Lung (tissue), 11 donors: ENCODE measurements at regions not wholly inside any gene's neighbourhood (a gene's known extent, or its start where the extent isn't known, plus 50 kb on each side); places are given as distances from the start of the nearest gene placed in this dataset.

Source experiments
- ATAC-seq: fragments of 200-7000 bp; cut with Tn5 transposase; one replicate; pipeline ENCODE4 v1.9.1; 2020; ENCODE audit warnings: moderate number of reproducible peaks; ENCODE audit not compliant: insufficient read depth, low FRiP score
- DNase-seq, 3 donors: peaks; one replicate each; pipeline ENCODE4 v3.0.0-alpha.2; 2013 to 2017
- H3K27ac ChIP-seq, 2 donors: one replicate each; pipeline ENCODE4 v1.5.1; 2013; ENCODE audit warnings: mild to moderate bottlenecking in 2 of 2, moderate library complexity in 2 of 2, control low read depth in 1 of 2, inconsistent platforms in 1 of 2, low read depth in 1 of 2, low read length in 1 of 2
- H3K27me3 ChIP-seq, 3 donors: one replicate each; pipeline ENCODE4 v1.5.1; 2013; ENCODE audit warnings: low read length in 2 of 3; ENCODE audit not compliant: control insufficient read depth in 3 of 3, insufficient read depth in 3 of 3
- H3K36me3 ChIP-seq, 4 donors: one replicate each; pipeline ENCODE4 v1.5.1; 2013; ENCODE audit warnings: low read length in 4 of 4, mild to moderate bottlenecking in 1 of 4, moderate library complexity in 1 of 4; ENCODE audit not compliant: control insufficient read depth in 4 of 4, insufficient read depth in 4 of 4
- H3K4me1 ChIP-seq, 5 donors: one replicate each; pipeline ENCODE4 v1.5.1; 2013; ENCODE audit warnings: low read length in 5 of 5, mild to moderate bottlenecking in 2 of 5, moderate library complexity in 1 of 5; ENCODE audit not compliant: control insufficient read depth in 5 of 5, insufficient read depth in 5 of 5
- H3K4me3 ChIP-seq: one replicate; pipeline ENCODE4 v1.5.1; 2013; ENCODE audit warnings: mild to moderate bottlenecking, control low read depth, moderate library complexity
- H3K9ac ChIP-seq, 2 donors: one replicate each; pipeline ENCODE4 v1.5.1; 2013; ENCODE audit warnings: low read length in 2 of 2, control low read depth in 1 of 2; ENCODE audit not compliant: insufficient read depth in 1 of 2
- H3K9me3 ChIP-seq, 4 donors: one replicate each; pipeline ENCODE4 v1.5.1; 2013; ENCODE audit warnings: low read length in 3 of 4, mild to moderate bottlenecking in 1 of 4, moderate library complexity in 1 of 4; ENCODE audit not compliant: control insufficient read depth in 4 of 4, insufficient read depth in 3 of 4
- CTCF ChIP-seq: IDR thresholded peaks from 2 replicates; pipeline ENCODE4 v1.5.1; 2012; ENCODE audit warnings: mild to moderate bottlenecking; ENCODE audit errors: control extremely low read depth, extremely low read depth
- WGBS, 2 donors: extraction: QIAGEN DNeasy Blood & Tissue Kit; methylation state at CpG; one replicate each; pipeline ENCODE4 v1.1.7; 2013; 5-methylcytosine and 5-hydroxymethylcytosine counted together
- donor health status: control.
- donor health status: control.
- donor health status: Bipolar disorder and iron deficiency.
- donor health status: healthy.
- donor health status: DM: yes; HTN: yes; CAD: no.

- H3K36me3 ChIP-seq = no peaks in the 10 kb centered on the region
- no peak overlapping the region for H3K4me3 ChIP-seq
- 73 to 84% methylated on average over 4 of the region's 4 CpGs for WGBS, 2 donors
- DNase-seq (no peak), ATAC-seq (no peak)
- H3K9ac ChIP-seq = no peak overlapping the region
- TF ChIP-seq CTCF = no peak
- H3K4me1 ChIP-seq = no peaks in the 10 kb centered on the region
- H3K27me3 ChIP-seq = no peaks in the 10 kb centered on the region
- no peak overlapping the region for H3K27ac ChIP-seq
- no peaks in the 10 kb centered on the region for H3K9me3 ChIP-seq
These were observed 237.7 kb upstream of the CDH9 start for GRCh38 chr5:27276119-27276518.

- ATAC-seq = no peak
- DNase-seq = no peak
- H3K27me3 ChIP-seq = no peaks in the 10 kb centered on the region
- no peak overlapping the region for H3K9ac ChIP-seq
- WGBS, 2 donors = 80 to 82% methylated on average over 3 of the region's 3 CpGs
- no peak overlapping the region for H3K4me3 ChIP-seq
- no peak for TF ChIP-seq CTCF
- H3K9me3 ChIP-seq = no peaks in the 10 kb centered on the region
- no peak overlapping the region for H3K27ac ChIP-seq
- no peaks in the 10 kb centered on the region for H3K4me1 ChIP-seq
- H3K36me3 ChIP-seq = no peaks in the 10 kb centered on the region
These were observed 237.0 kb upstream of the CDH9 start for GRCh38 chr5:27275345-27275744.

GRCh38 chr5:27269766-27270165 lies 231.4 kb upstream of the CDH9 start:
- TF ChIP-seq CTCF = no peak
- no peaks in the 10 kb centered on the region for H3K27me3 ChIP-seq
- WGBS, 2 donors = 91% methylated on average over 4 of the region's 4 CpGs
- no peaks in the 10 kb centered on the region for H3K36me3 ChIP-seq
- no peaks in the 10 kb centered on the region for H3K4me1 ChIP-seq
- H3K4me3 ChIP-seq = no peak overlapping the region
- H3K9me3 ChIP-seq = peaks cover 0 to 5% (median 1%) of the 10 kb centered on the region in 4 donors
- H3K9ac ChIP-seq = no peak overlapping the region
- H3K27ac ChIP-seq = no peak overlapping the region
- DNase-seq (no peak), ATAC-seq (no peak)

GRCh38 chr5:27267209-27267824 lies 228.9 kb upstream of the CDH9 start:
- Histone ChIP-seq H3K36me3 (no peaks in the 10 kb centered on the region), H3K9me3 (peaks cover 0 to 6% (median 4%) of the 10 kb centered on the region in 4 donors), H3K27ac (no peak overlapping the region), H3K4me1 (no peaks in the 10 kb centered on the region), H3K4me3 (no peak overlapping the region), H3K9ac (no peak overlapping the region), H3K27me3 (no peaks in the 10 kb centered on the region)
- 94 to 95% methylated on average over 26 to 27 of the region's 27 CpGs for WGBS, 2 donors
- ATAC-seq (no peak), DNase-seq (no peak)
- no peak for TF ChIP-seq CTCF
